Common myeloid progenitor, CD34-positive (primary cell): ENCODE measurements at regions not wholly inside any gene's neighbourhood (a gene's known extent, or its start where the extent isn't known, plus 50 kb on each side); places are given as distances from the start of the nearest gene placed in this dataset.

Source experiments
- CTCF ChIA-PET: fragments of 350-600 bp; sonication (Branson Sonifier 250); formaldehyde crosslinking; loops from one replicate; lab custom pipeline; 2021; ENCODE audit warnings: antibody characterized with exemption; lab: Charles Lee
- POLR2A ChIA-PET: fragments of 350-600 bp; sonication (Branson Sonifier 250); formaldehyde crosslinking; loops from one replicate; lab custom pipeline; 2021; ENCODE audit warnings: antibody characterized with exemption; lab: Charles Lee
- DNase-seq, 3 donors: peaks; one replicate each; pipeline versions ENCODE4 v3.0.0 to v3.0.0-alpha.2; 2013
- H3K27ac ChIP-seq, 2 experiments: 1 replicate in 1 of 2; 2 replicates in 1 of 2; pipeline ENCODE4 v1.7.0; 2013; ENCODE audit warnings: inconsistent platforms in 2 of 2, low read length in 2 of 2, mild to moderate bottlenecking in 2 of 2, low read depth in 1 of 2, moderate library complexity in 1 of 2; ENCODE audit not compliant: severe bottlenecking in 2 of 2, insufficient read depth in 1 of 2, poor library complexity in 1 of 2
- H3K27me3 ChIP-seq, 5 experiments: replicated peaks in 2 of 5; 1 replicate in 3 of 5; 2 replicates in 2 of 5; pipeline versions ENCODE4 v1.6.1 to v1.7.0; 2013; ENCODE audit warnings: low read length in 4 of 5, mild to moderate bottlenecking in 2 of 5, moderate library complexity in 2 of 5, inconsistent platforms in 1 of 5; ENCODE audit not compliant: insufficient read depth in 5 of 5, control insufficient read depth in 4 of 5
- H3K36me3 ChIP-seq, 4 experiments: 1 replicate in 2 of 4; 2 replicates in 2 of 4; pipeline versions ENCODE4 v1.6.1 to v1.7.0; 2013; ENCODE audit warnings: low read length in 3 of 4, control low read depth in 1 of 4, mild to moderate bottlenecking in 1 of 4; ENCODE audit not compliant: control insufficient read depth in 4 of 4, insufficient read depth in 4 of 4
- H3K4me1 ChIP-seq, 4 experiments: 1 replicate in 3 of 4; 2 replicates in 1 of 4; pipeline versions ENCODE4 v1.6.1 to v1.7.1; 2013; ENCODE audit warnings: low read length in 3 of 4, mild to moderate bottlenecking in 3 of 4, control low read depth in 1 of 4, inconsistent platforms in 1 of 4, moderate library complexity in 1 of 4; ENCODE audit not compliant: control insufficient read depth in 4 of 4, insufficient read depth in 4 of 4; ENCODE audit errors: control extremely low read depth in 1 of 4
- H3K4me3 ChIP-seq, 7 experiments: 1 replicate in 4 of 7; 2 replicates in 3 of 7; pipeline versions ENCODE4 v1.5.1 to v1.7.0; 2013; ENCODE audit warnings: mild to moderate bottlenecking in 7 of 7, low read length in 6 of 7, moderate library complexity in 6 of 7, inconsistent platforms in 2 of 7, low read depth in 2 of 7, control low read depth in 1 of 7; ENCODE audit not compliant: insufficient read depth in 4 of 7, control insufficient read depth in 1 of 7; ENCODE audit errors: extremely low read depth in 1 of 7
- H3K9me3 ChIP-seq, 5 experiments: 1 replicate in 4 of 5; 2 replicates in 1 of 5; pipeline versions ENCODE4 v1.6.1 to v1.7.1; 2013; ENCODE audit warnings: low read length in 4 of 5, mild to moderate bottlenecking in 2 of 5, inconsistent platforms in 1 of 5, low read depth in 1 of 5, moderate library complexity in 1 of 5; ENCODE audit not compliant: control insufficient read depth in 4 of 5, insufficient read depth in 2 of 5; ENCODE audit errors: control extremely low read depth in 1 of 5
- WGBS: methylation state at CpG from one replicate; pipeline ENCODE4 v1.1.5; 2013; ENCODE audit not compliant: insufficient coverage; 5-methylcytosine and 5-hydroxymethylcytosine counted together

- Histone ChIP-seq H3K9me3 (no peaks in the 10 kb centered on the region), H3K36me3 (no peaks in the 10 kb centered on the region), H3K4me3 (no peak overlapping the region), H3K27ac (no peak overlapping the region), H3K4me1 (no peaks in the 10 kb centered on the region), H3K27me3 (no peaks in the 10 kb centered on the region)
- ChIA-PET POLR2A (no interaction called here), CTCF (no interaction called here)
- DNase-seq = no peak
- WGBS = 88% methylated on average over 3 of the region's 4 CpGs
Measured at GRCh38 chr3:76321614-76322013, 536.3 kb upstream of the ZNF717 start.

GRCh38 chr3:76324101-76324500, 538.8 kb upstream of the ZNF717 start:
- no peak for DNase-seq
- H3K4me1 ChIP-seq = no peaks in the 10 kb centered on the region
- no peak overlapping the region for H3K4me3 ChIP-seq
- ChIA-PET CTCF (no interaction called here), POLR2A (no interaction called here)
- H3K36me3 ChIP-seq = no peaks in the 10 kb centered on the region
- no peak overlapping the region for H3K27ac ChIP-seq
- no peaks in the 10 kb centered on the region for H3K9me3 ChIP-seq
- H3K27me3 ChIP-seq = no peaks in the 10 kb centered on the region
- WGBS = 100% methylated on average over 1 of the region's 4 CpGs

GRCh38 chr3:76345878-76346277, 560.5 kb upstream of the ZNF717 start:
- H3K27me3 ChIP-seq = no peaks in the 10 kb centered on the region
- no peak overlapping the region for H3K27ac ChIP-seq
- no peaks in the 10 kb centered on the region for H3K4me1 ChIP-seq
- POLR2A ChIA-PET = no interaction called here
- WGBS = 90% methylated on average over 2 of the region's 2 CpGs
- H3K4me3 ChIP-seq = no peak overlapping the region
- H3K9me3 ChIP-seq = no peaks in the 10 kb centered on the region
- no peaks in the 10 kb centered on the region for H3K36me3 ChIP-seq
- no peak for DNase-seq
- CTCF ChIA-PET = no interaction called here

GRCh38 chr3:76346690-76347089, 561.3 kb upstream of the ZNF717 start:
- no peaks in the 10 kb centered on the region for H3K36me3 ChIP-seq
- POLR2A ChIA-PET = no interaction called here
- no peaks in the 10 kb centered on the region for H3K27me3 ChIP-seq
- H3K4me3 ChIP-seq = no peak overlapping the region
- CTCF ChIA-PET = no interaction called here
- DNase-seq = no peak
- no peaks in the 10 kb centered on the region for H3K4me1 ChIP-seq
- 100% methylated on average over 2 of the region's 3 CpGs for WGBS
- H3K27ac ChIP-seq = no peak overlapping the region
- no peaks in the 10 kb centered on the region for H3K9me3 ChIP-seq

GRCh38 chr3:76349715-76350480, 564.5 kb upstream of the ZNF717 start:
- Histone ChIP-seq H3K9me3 (no peaks in the 10 kb centered on the region), H3K4me3 (no peak overlapping the region), H3K4me1 (no peaks in the 10 kb centered on the region), H3K27ac (no peak overlapping the region), H3K27me3 (no peaks in the 10 kb centered on the region), H3K36me3 (no peaks in the 10 kb centered on the region)
- POLR2A ChIA-PET = no interaction called here
- 100% methylated on average over 3 of the region's 3 CpGs for WGBS
- no peak for DNase-seq
- CTCF ChIA-PET = no interaction called here

GRCh38 chr3:76352051-76352450, 566.7 kb upstream of the ZNF717 start:
- POLR2A ChIA-PET = no interaction called here
- H3K36me3 ChIP-seq = no peaks in the 10 kb centered on the region
- CTCF ChIA-PET = no interaction called here

GRCh38 chr3:76352511-76353284, 567.3 kb upstream of the ZNF717 start:
- CTCF ChIA-PET = no interaction called here
- H3K4me1 ChIP-seq = no peaks in the 10 kb centered on the region
- H3K27me3 ChIP-seq = no peaks in the 10 kb centered on the region
- H3K4me3 ChIP-seq = no peak overlapping the region
- WGBS = 100% methylated on average over 1 of the region's 9 CpGs
- H3K27ac ChIP-seq = no peak overlapping the region
- H3K36me3 ChIP-seq = no peaks in the 10 kb centered on the region
- POLR2A ChIA-PET = no interaction called here
- no peak for DNase-seq
- no peaks in the 10 kb centered on the region for H3K9me3 ChIP-seq

More at GRCh38 chr3:76352051-76352450, 566.7 kb upstream of the ZNF717 start:
- Histone ChIP-seq H3K27me3 (no peaks in the 10 kb centered on the region), H3K4me1 (no peaks in the 10 kb centered on the region), H3K9me3 (no peaks in the 10 kb centered on the region), H3K4me3 (no peak overlapping the region), H3K27ac (no peak overlapping the region)
- WGBS = no CpG with 5 or more reads among the region's 1 CpG
- DNase-seq = no peak
